ENCODE measurements at regions not wholly inside any gene's neighbourhood (a gene's known extent, or its start where the extent isn't known, plus 50 kb on each side); places are given as distances from the start of the nearest gene placed in this dataset.

- Histone ChIP-seq H3K27me3 (ENCODE audit: insufficient read depth, low read depth, low read length) (no peaks in the 10 kb centered on the region), H3K9ac (ENCODE audit: low read length) (no peak overlapping the region), H3F3A (ENCODE audit: insufficient read depth, low read length, poor library complexity, severe bottlenecking) (no peaks in the 10 kb centered on the region), H2AFZ (ENCODE audit: low read depth, low read length) (no peak overlapping the region), H3K9me2 (ENCODE audit: insufficient read depth, low read length) (no peaks in the 10 kb centered on the region), H3K9me3 (ENCODE audit: low read length) (no peaks in the 10 kb centered on the region), H3K4me3 (ENCODE audit: low read length) (no peak overlapping the region), H3K27ac (ENCODE audit: low read length) (no peak overlapping the region), H3K36me3 (ENCODE audit: insufficient read depth, low read length) (no peaks in the 10 kb centered on the region), H4K20me1 (ENCODE audit: insufficient read depth) (no peaks in the 10 kb centered on the region), H3K4me2 (ENCODE audit: low read length) (no peak overlapping the region), H3K79me2 (replicated peaks; ENCODE audit: insufficient read depth, low read length) (no peaks in the 10 kb centered on the region)
- TF ChIP-seq POLR2AphosphoS5 (IDR thresholded peaks at IDR 0.05): no peak
- no peak for TF ChIP-seq EZH2 (IDR thresholded peaks at IDR 0.05; ENCODE audit: borderline replicate concordance, insufficient read depth, low read length, poor library complexity, severe bottlenecking)
- no peak for TF ChIP-seq REST (IDR thresholded peaks at IDR 0.05; ENCODE audit: borderline replicate concordance)
- no peak for TF ChIP-seq EP300 (conservative IDR thresholded peaks at IDR 0.05; ENCODE audit: poor library complexity, severe bottlenecking)
- TF ChIP-seq RAD21 (conservative IDR thresholded peaks at IDR 0.05): no peak
- TF ChIP-seq TAF1 (IDR thresholded peaks at IDR 0.05; ENCODE audit: low read depth): no peak
- no peak for TF ChIP-seq MXI1 (conservative IDR thresholded peaks at IDR 0.05; ENCODE audit: poor library complexity, severe bottlenecking)
- no peak for TF ChIP-seq SMC3 (conservative IDR thresholded peaks at IDR 0.05; ENCODE audit: poor library complexity)
- TF ChIP-seq CTCF (IDR thresholded peaks at IDR 0.05; ENCODE audit: poor library complexity, severe bottlenecking): no peak
Observed at GRCh38 chr4:120232050-120232449, 165.4 kb upstream of the MAD2L1 start.

GRCh38 chr4:120228086-120228485 lies 161.4 kb upstream of the MAD2L1 start:
- Histone ChIP-seq H4K20me1 (ENCODE audit: insufficient read depth) (no peaks in the 10 kb centered on the region), H3K36me3 (ENCODE audit: insufficient read depth, low read length) (no peaks in the 10 kb centered on the region), H3K9me2 (ENCODE audit: insufficient read depth, low read length) (no peaks in the 10 kb centered on the region), H3F3A (ENCODE audit: insufficient read depth, low read length, poor library complexity, severe bottlenecking) (no peaks in the 10 kb centered on the region), H3K9me3 (ENCODE audit: low read length) (no peaks in the 10 kb centered on the region), H3K4me3 (ENCODE audit: low read length) (no peak overlapping the region), H3K27ac (ENCODE audit: low read length) (no peak overlapping the region), H3K9ac (ENCODE audit: low read length) (no peak overlapping the region), H3K27me3 (ENCODE audit: insufficient read depth, low read depth, low read length) (no peaks in the 10 kb centered on the region), H2AFZ (ENCODE audit: low read depth, low read length) (no peak overlapping the region), H3K79me2 (replicated peaks; ENCODE audit: insufficient read depth, low read length) (no peaks in the 10 kb centered on the region), H3K4me2 (ENCODE audit: low read length) (no peak overlapping the region)
- TF ChIP-seq EZH2 (IDR thresholded peaks at IDR 0.05; ENCODE audit: borderline replicate concordance, insufficient read depth, low read length, poor library complexity, severe bottlenecking) (no peak), RAD21 (conservative IDR thresholded peaks at IDR 0.05) (no peak), CTCF (IDR thresholded peaks at IDR 0.05; ENCODE audit: poor library complexity, severe bottlenecking) (no peak), SMC3 (conservative IDR thresholded peaks at IDR 0.05; ENCODE audit: poor library complexity) (no peak), EP300 (conservative IDR thresholded peaks at IDR 0.05; ENCODE audit: poor library complexity, severe bottlenecking) (no peak), TAF1 (IDR thresholded peaks at IDR 0.05; ENCODE audit: low read depth) (no peak), REST (IDR thresholded peaks at IDR 0.05; ENCODE audit: borderline replicate concordance) (no peak), POLR2AphosphoS5 (IDR thresholded peaks at IDR 0.05) (no peak), MXI1 (conservative IDR thresholded peaks at IDR 0.05; ENCODE audit: poor library complexity, severe bottlenecking) (no peak)
